HFFc6 (cell line): ENCODE measurements at regions not wholly inside any gene's neighbourhood (a gene's known extent, or its start where the extent isn't known, plus 50 kb on each side); places are given as distances from the start of the nearest gene placed in this dataset.

ENCODE experiments used
- DNase-seq: peaks from one replicate; pipeline ENCODE4 v3.0.0-alpha.2; 2018
- H3K27ac Mint-ChIP-seq: 2 replicates; pipeline ENCODE4 v1.8.0; 2020; ENCODE audit warnings: mild to moderate bottlenecking, mixed read lengths
- H3K27me3 Mint-ChIP-seq: 2 replicates; pipeline ENCODE4 v1.8.0; 2021; ENCODE audit warnings: mild to moderate bottlenecking, moderate library complexity, mixed read lengths; ENCODE audit not compliant: insufficient read depth
- H3K36me3 Mint-ChIP-seq: 2 replicates; pipeline ENCODE4 v1.8.0; 2021; ENCODE audit warnings: low read depth, mixed read lengths
- H3K4me1 Mint-ChIP-seq: 2 replicates; pipeline ENCODE4 v1.8.0; 2020; ENCODE audit warnings: low read depth, mixed read lengths
- H3K4me3 Mint-ChIP-seq: 2 replicates; pipeline ENCODE4 v1.8.0; 2020; ENCODE audit warnings: mild to moderate bottlenecking, moderate library complexity, mixed read lengths
- H3K9me3 Mint-ChIP-seq: 2 replicates; pipeline ENCODE4 v1.8.0; 2020; ENCODE audit warnings: mild to moderate bottlenecking, mixed read lengths
- CTCF ChIP-seq: fragments of 200-600 bp; sonication (generic); IDR thresholded peaks from 2 replicates; pipeline ENCODE4 v1.5.0; 2021; ENCODE audit warnings: antibody characterized with exemption, mild to moderate bottlenecking

GRCh38 chr4:138894709-138895108 is 120.9 kb upstream of the NOCT start:
- Mint-ChIP-seq H3K36me3 (no peaks in the 10 kb centered on the region), H3K9me3 (no peaks in the 10 kb centered on the region), H3K27me3 (peaks cover 27% of the 10 kb centered on the region), H3K27ac (no peak overlapping the region), H3K4me3 (no peak overlapping the region), H3K4me1 (peaks cover 46% of the 10 kb centered on the region)
- no peak for TF ChIP-seq CTCF
- DNase-seq = no peak

DNA sequence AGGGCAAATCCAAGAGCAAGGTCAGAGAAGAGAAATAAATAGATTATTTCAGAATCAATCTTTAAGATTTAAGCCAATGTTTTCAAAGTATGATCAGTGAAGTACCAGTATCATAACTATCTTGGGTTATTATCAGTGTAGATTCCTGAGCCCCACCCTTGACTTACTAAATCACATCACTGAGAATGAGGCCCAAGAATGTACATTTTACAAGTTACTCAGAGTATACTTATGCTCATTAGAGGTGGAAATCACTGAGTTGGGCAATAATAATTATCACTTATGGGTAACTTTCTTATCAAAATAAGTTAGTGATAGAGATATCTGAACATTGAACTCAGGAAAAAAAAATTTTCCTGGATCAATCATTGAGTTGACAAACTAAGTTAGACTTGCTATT is 121.6 kb upstream of the NOCT start:
- Mint-ChIP-seq H3K9me3 (no peaks in the 10 kb centered on the region), H3K27me3 (peaks cover 27% of the 10 kb centered on the region), H3K27ac (no peak overlapping the region), H3K36me3 (no peaks in the 10 kb centered on the region), H3K4me3 (no peak overlapping the region), H3K4me1 (peaks cover 46% of the 10 kb centered on the region)
- no peak for TF ChIP-seq CTCF
- no peak for DNase-seq

DNA sequence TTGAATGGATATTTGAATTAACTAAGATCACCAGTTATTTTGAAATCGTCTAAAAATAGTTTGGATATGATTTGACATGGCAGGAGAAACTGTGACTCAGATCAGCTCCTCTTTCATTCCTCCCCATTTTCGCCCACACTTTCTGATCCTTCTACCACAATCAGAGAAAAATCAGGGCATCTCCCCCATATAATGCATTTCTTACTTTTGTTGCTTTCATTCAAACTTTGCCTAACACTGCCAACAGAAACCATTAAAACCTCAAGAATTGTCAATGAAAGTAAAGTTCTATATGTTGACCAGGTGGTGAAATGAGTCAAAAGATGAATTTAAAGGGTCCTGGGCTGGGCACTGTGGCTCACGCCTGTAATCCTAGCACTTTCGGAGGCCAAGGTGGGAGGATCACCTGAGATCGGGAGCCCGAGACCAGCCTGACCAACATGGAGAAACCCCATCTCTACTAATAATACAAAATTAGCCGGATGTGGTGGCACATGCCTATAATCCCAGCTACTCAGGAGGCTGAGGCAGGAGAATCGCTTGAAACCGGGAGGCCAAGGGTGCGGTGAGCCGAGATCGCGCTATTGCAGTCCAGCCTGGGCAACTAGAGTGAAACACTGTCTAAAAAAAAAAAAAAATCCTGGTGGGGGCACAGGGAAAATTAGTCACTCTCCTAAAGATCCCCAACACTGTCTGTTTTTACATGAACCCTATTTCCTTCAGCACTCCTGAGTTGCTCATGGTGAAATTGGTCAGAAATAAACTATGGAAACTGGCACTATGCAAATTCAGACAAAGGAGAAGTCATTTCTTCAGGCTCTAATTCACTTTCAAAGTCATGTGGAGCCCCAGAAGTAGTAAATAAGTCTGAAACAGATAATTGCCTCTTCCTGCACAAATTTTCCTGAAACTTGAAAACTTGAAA is 122.8 kb upstream of the NOCT start:
- no peak for TF ChIP-seq CTCF
- Mint-ChIP-seq H3K27me3 (peaks cover 35% of the 10 kb centered on the region), H3K4me3 (no peak overlapping the region), H3K27ac (no peak overlapping the region), H3K9me3 (no peaks in the 10 kb centered on the region), H3K36me3 (no peaks in the 10 kb centered on the region), H3K4me1 (peaks cover 34% of the 10 kb centered on the region)
- no peak for DNase-seq

DNA sequence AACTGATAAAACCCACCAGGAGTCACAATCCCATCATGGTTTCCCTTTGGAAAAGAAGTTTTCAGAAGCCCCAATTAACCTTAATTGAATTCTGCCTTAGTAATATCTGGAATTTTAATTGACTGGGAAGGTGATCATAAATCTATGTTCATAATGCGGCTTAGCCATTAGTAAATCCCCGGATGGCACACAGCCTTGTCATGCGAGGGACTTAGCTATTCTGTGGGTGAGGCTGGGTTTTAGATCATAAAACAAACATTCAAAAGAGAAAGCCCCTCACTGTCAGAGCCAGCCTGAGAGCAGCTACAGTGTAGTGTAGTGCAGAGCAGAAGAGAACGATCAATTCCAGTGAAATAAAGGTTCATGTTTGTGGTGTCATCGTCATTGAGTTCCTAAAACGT is 124.0 kb upstream of the NOCT start:
- H3K9me3 Mint-ChIP-seq = no peaks in the 10 kb centered on the region
- H3K36me3 Mint-ChIP-seq = no peaks in the 10 kb centered on the region
- DNase-seq = no peak
- TF ChIP-seq CTCF = no peak
- H3K27ac Mint-ChIP-seq = no peak overlapping the region
- H3K27me3 Mint-ChIP-seq = peaks cover 31% of the 10 kb centered on the region
- H3K4me1 Mint-ChIP-seq = peaks cover 23% of the 10 kb centered on the region
- no peak overlapping the region for H3K4me3 Mint-ChIP-seq

- Mint-ChIP-seq H3K9me3 (no peaks in the 10 kb centered on the region), H3K27me3 (peaks cover 35% of the 10 kb centered on the region), H3K4me1 (peaks cover 22% of the 10 kb centered on the region), H3K27ac (no peak overlapping the region), H3K4me3 (no peak overlapping the region), H3K36me3 (no peaks in the 10 kb centered on the region)
- no peak for TF ChIP-seq CTCF
- no peak for DNase-seq
Observed at GRCh38 chr4:138890891-138891570, 124.5 kb upstream of the NOCT start.
